ENCODE measurements at regions not wholly inside any gene's neighbourhood (a gene's known extent, or its start where the extent isn't known, plus 50 kb on each side); places are given as distances from the start of the nearest gene placed in this dataset.

GRCh38 chr5:4815002-4815401, 325.1 kb upstream of the ADAMTS16 start:
- TF ChIP-seq POLR2A (IDR thresholded peaks at IDR 0.05; ENCODE audit: low read length) (no peak), MAZ (IDR thresholded peaks at IDR 0.05; ENCODE audit: borderline replicate concordance, low read depth, low read length) (no peak), MAX (IDR thresholded peaks at IDR 0.05) (no peak), JUN (IDR thresholded peaks at IDR 0.05) (no peak), CHD4 (IDR thresholded peaks at IDR 0.05; ENCODE audit: borderline replicate concordance) (no peak), EP300 (IDR thresholded peaks at IDR 0.05) (no peak), HDAC2 (IDR thresholded peaks at IDR 0.05) (no peak), RCOR1 (IDR thresholded peaks at IDR 0.05; ENCODE audit: low read depth, low read length) (no peak), SREBF2 (IDR thresholded peaks at IDR 0.05) (no peak), ZNF302 (CRISPR knock-in tag; IDR thresholded peaks at IDR 0.05) (no peak), CHD2 (IDR thresholded peaks at IDR 0.05; ENCODE audit: low read length, partially characterized antibody) (no peak), RNF2 (IDR thresholded peaks at IDR 0.05; ENCODE audit: borderline replicate concordance, low read depth) (no peak)
- TF ChIP-seq, protein P1, sequence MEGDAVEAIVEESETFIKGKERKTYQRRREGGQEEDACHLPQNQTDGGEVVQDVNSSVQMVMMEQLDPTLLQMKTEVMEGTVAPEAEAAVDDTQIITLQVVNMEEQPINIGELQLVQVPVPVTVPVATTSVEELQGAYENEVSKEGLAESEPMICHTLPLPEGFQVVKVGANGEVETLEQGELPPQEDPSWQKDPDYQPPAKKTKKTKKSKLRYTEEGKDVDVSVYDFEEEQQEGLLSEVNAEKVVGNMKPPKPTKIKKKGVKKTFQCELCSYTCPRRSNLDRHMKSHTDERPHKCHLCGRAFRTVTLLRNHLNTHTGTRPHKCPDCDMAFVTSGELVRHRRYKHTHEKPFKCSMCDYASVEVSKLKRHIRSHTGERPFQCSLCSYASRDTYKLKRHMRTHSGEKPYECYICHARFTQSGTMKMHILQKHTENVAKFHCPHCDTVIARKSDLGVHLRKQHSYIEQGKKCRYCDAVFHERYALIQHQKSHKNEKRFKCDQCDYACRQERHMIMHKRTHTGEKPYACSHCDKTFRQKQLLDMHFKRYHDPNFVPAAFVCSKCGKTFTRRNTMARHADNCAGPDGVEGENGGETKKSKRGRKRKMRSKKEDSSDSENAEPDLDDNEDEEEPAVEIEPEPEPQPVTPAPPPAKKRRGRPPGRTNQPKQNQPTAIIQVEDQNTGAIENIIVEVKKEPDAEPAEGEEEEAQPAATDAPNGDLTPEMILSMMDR (IDR thresholded peaks at IDR 0.05) = no peak
- TF ChIP-seq, protein P2, sequence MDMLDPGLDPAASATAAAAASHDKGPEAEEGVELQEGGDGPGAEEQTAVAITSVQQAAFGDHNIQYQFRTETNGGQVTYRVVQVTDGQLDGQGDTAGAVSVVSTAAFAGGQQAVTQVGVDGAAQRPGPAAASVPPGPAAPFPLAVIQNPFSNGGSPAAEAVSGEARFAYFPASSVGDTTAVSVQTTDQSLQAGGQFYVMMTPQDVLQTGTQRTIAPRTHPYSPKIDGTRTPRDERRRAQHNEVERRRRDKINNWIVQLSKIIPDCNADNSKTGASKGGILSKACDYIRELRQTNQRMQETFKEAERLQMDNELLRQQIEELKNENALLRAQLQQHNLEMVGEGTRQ (IDR thresholded peaks at IDR 0.05) = no peak
